Skeletal muscle cell (primary cell): ENCODE measurements at regions not wholly inside any gene's neighbourhood (a gene's known extent, or its start where the extent isn't known, plus 50 kb on each side); places are given as distances from the start of the nearest gene placed in this dataset.

ENCODE experiments used
- DNase-seq: peaks from one replicate; pipeline ENCODE4 v3.0.0-alpha.2; 2010; ENCODE audit warnings: low read depth
- H3K4me3 ChIP-seq: 2 replicates; pipeline ENCODE4 v1.5.1; 2011; ENCODE audit warnings: low read depth, mild to moderate bottlenecking, control low read depth, low read length, moderate library complexity

- H3K4me3 ChIP-seq, result no peak overlapping the region
- no peak for DNase-seq
These were observed 130.9 kb downstream of the GMNC start for GRCh38 chr3:190731596-190731995.

GRCh38 chr3:190728574-190729246 is 133.8 kb downstream of the GMNC start:
- DNase-seq, result peak; percentile 5

DNA sequence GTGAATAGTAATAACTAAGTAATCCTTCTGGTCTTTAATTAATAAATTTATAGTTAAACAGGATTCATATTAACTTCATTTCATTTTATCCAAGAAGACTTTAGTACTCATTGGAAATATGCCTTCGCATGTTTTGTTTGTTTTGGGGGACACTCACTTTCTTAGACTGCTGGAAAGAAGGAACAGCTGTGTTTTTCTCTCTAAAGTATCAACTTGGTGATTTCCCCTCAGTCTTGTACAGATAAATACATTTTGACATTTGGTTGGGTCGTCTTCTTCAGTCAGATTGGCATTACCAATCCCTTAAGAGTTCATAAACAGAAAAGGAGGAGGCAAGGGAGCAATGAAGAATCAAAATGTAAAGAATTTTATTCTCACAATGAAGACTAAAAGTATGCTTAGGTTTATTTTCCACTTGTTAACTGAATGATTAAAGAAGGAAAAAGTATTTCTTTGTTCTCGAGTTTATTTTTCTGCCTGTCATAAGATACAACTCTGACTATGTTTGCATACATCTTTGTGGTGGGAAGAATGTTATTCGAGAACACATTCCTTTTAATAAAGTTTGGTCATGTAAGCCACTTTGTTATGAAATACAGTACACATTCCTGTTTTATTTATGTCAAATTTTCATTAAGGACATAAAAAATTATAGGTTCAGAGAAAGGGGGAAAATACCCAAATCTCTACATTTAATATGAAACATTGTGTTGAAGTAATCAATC is 140.2 kb downstream of the GMNC start:
- no peak overlapping the region for H3K4me3 ChIP-seq
- no peak for DNase-seq

More at GRCh38 chr3:190728574-190729246, 133.8 kb downstream of the GMNC start:
- no peak overlapping the region for H3K4me3 ChIP-seq

DNA sequence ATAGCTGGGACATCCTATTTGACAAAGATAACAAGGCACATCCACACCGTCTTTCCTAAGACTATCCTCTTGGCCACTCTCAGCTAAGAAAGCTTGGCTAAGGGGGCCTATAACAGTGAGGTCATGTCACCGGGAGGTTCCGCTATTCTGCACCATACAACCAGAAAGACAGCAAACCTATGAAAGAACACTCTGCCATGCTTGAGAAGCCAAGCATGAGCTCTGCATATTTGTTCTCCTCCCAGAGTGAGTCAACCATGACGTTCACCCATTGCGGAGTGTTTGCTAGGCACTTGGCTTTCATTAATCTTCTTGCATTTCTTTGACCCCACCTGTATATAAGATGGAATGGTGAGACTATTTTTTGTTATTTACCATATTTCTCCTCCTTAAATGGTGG is 141.2 kb downstream of the GMNC start:
- H3K4me3 ChIP-seq, result no peak overlapping the region
- DNase-seq, result no peak

- H3K4me3 ChIP-seq, result no peak overlapping the region
- DNase-seq, result peak; percentile 71
These were observed 143.8 kb downstream of the GMNC start for GRCh38 chr3:190718671-190719070.

DNA sequence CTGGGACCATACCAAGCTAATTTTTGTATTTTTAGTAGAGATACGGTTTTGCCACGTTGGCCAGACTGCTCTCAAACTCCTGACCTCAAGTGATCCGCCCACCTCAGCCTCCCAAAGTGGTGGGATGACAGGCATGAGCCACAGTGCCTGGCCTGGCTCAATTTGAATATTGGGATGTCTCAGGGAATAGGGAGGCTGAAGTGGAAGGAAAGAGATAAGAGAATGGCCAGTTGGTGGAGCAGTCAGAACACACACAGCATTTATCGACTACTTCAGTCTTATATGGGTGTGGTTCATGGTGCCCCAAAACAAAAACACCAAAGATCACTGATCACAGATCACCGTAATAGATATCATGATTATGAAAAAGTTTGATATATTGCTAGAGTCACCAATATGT is 144.4 kb downstream of the GMNC start:
- H3K4me3 ChIP-seq, result no peak overlapping the region

DNA sequence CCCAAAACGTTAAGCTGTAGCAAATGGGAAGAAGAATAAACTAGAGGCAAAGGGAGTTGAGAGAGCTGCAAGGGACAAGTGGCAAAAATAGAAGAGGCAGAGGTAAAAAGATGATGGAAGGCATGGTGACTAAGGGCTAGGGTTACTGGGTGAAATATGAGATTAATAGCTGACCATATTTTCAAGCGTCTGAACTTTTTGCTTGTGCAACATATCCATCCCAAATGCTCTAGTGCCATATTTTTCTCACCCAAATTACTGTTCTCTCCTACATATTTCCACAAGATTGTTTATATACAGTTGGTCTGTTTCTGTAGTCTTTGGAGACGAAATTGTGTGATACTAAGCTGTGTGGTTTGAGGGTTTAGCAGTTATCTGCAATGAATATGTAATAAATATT is 145.5 kb downstream of the GMNC start:
- no peak for DNase-seq
- H3K4me3 ChIP-seq, result no peak overlapping the region

More for the DNA sequence above, 144.4 kb downstream of the GMNC start:
- no peak for DNase-seq

GRCh38 chr3:190716211-190716610 is 146.3 kb downstream of the GMNC start:
- no peak overlapping the region for H3K4me3 ChIP-seq
- no peak for DNase-seq

DNA sequence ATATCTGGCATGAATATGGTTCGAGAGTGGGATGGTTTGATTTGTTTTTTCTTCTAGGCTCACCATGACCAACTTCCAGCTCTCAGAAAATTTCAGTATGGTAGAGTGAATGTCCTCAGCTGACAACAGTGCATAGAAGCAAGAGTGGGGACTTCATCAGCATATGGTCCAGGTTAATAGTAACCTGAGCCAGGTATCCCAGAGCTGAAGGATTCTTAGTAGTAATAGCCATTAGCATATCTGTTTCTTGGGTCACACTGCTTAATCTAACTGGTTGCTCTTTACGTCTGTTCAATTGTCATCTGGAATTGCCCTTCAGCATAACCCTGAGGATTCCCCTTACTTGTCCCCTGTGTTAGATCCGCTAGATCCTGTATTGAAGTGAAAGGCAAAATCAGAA is 151.8 kb downstream of the GMNC start:
- no peak for DNase-seq
- no peak overlapping the region for H3K4me3 ChIP-seq

DNA sequence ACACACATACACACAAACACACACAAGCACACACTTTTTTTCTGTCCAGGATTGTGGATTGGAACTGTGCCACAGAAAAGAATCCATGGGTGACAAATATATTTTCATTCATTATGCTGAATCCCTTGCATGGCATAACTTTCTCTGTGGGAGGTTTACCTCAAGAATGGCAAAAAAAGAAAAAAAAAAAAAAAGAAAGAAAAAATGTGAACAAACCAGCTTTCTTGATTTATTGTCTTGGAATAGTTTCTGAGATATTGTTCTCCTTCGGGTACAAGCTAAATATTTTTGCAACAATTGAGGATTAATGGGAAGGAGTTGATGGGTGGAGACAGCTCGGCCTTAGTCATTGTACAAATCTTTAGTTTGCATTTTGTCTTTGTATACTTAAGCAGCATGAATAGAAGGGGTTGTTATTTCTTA is 153.1 kb downstream of the GMNC start:
- peak; percentile 63 for DNase-seq
- no peak overlapping the region for H3K4me3 ChIP-seq
